ENCODE measurements at regions not wholly inside any gene's neighbourhood (a gene's known extent, or its start where the extent isn't known, plus 50 kb on each side); places are given as distances from the start of the nearest gene placed in this dataset.
"Not testable (repeated sequence)": the region's sequence is repeated elsewhere in the genome, so short reads cannot be mapped to it uniquely, and the experiment has no call there.

- H3K4me3 ChIP-seq (ENCODE audit: low read depth, low read length): no peak overlapping the region
- DNase-seq (ENCODE audit: low read depth): no peak
- TF ChIP-seq CTCF (IDR thresholded peaks at IDR 0.05; ENCODE audit: control insufficient read depth, extremely low read depth, insufficient read depth): no peak
Observed at GRCh38 chr5:69004676-69005075, 89.1 kb upstream of the SLC30A5 start.

GRCh38 chr5:69006030-69006429 is 87.8 kb upstream of the SLC30A5 start:
- H3K4me3 ChIP-seq (ENCODE audit: low read depth, low read length): no peak overlapping the region
- no peak for DNase-seq (ENCODE audit: low read depth)
- TF ChIP-seq CTCF (IDR thresholded peaks at IDR 0.05; ENCODE audit: control insufficient read depth, extremely low read depth, insufficient read depth): no peak

GRCh38 chr5:69007163-69007562 is 86.7 kb upstream of the SLC30A5 start:
- H3K4me3 ChIP-seq (ENCODE audit: low read depth, low read length): no peak overlapping the region
- DNase-seq (ENCODE audit: low read depth): no peak

GRCh38 chr5:69007726-69008368 is 86.0 kb upstream of the SLC30A5 start:
- TF ChIP-seq CTCF (IDR thresholded peaks at IDR 0.05; ENCODE audit: control insufficient read depth, extremely low read depth, insufficient read depth): peak; percentile 99
- peak; percentile 81 for DNase-seq (ENCODE audit: low read depth)
- no peak overlapping the region for H3K4me3 ChIP-seq (ENCODE audit: low read depth, low read length)

More at GRCh38 chr5:69007163-69007562, 86.7 kb upstream of the SLC30A5 start:
- TF ChIP-seq CTCF (IDR thresholded peaks at IDR 0.05; ENCODE audit: control insufficient read depth, extremely low read depth, insufficient read depth): no peak

- no peak for TF ChIP-seq CTCF (IDR thresholded peaks at IDR 0.05; ENCODE audit: control insufficient read depth, extremely low read depth, insufficient read depth)
Observed at GRCh38 chr5:69010476-69010875, 83.3 kb upstream of the SLC30A5 start.

GRCh38 chr5:69011910-69012309 is 81.9 kb upstream of the SLC30A5 start:
- DNase-seq (ENCODE audit: low read depth): no peak
- no peak overlapping the region for H3K4me3 ChIP-seq (ENCODE audit: low read depth, low read length)
- no peak for TF ChIP-seq CTCF (IDR thresholded peaks at IDR 0.05; ENCODE audit: control insufficient read depth, extremely low read depth, insufficient read depth)

More at GRCh38 chr5:69010476-69010875, 83.3 kb upstream of the SLC30A5 start:
- DNase-seq (ENCODE audit: low read depth): no peak
- no peak overlapping the region for H3K4me3 ChIP-seq (ENCODE audit: low read depth, low read length)

- no peak for DNase-seq (ENCODE audit: low read depth)
- TF ChIP-seq CTCF (IDR thresholded peaks at IDR 0.05; ENCODE audit: control insufficient read depth, extremely low read depth, insufficient read depth): no peak
- H3K4me3 ChIP-seq (ENCODE audit: low read depth, low read length): no peak overlapping the region
Observed at GRCh38 chr5:69013481-69013880, 80.3 kb upstream of the SLC30A5 start.

GRCh38 chr5:69014007-69014406 is 79.8 kb upstream of the SLC30A5 start:
- H3K4me3 ChIP-seq (ENCODE audit: low read depth, low read length); DNase-seq (ENCODE audit: low read depth): not testable (repeated sequence)
